ENCODE measurements at regions not wholly inside any gene's neighbourhood (a gene's known extent, or its start where the extent isn't known, plus 50 kb on each side); places are given as distances from the start of the nearest gene placed in this dataset.

DNA sequence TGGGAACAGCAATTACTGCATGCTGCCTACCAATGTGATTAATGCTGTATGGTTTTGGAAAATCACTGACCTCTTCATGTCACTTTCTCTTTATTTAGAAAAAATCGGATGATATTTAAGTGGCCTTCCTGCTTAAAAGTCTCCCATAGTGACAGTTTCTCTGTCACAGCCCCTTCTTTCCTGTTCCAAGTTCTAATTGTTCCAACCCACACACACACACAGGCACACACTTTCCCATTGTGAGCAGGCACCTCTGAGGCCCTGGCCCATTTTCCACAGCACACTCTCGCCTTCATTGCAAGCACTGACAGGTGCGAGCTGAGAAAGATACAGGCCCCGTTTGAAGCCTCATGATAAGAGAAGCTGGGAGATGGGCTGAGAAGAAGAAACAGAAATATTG, 505.9 kb downstream of the HS3ST4 start:
- no peak for TF ChIP-seq EZH2 (IDR thresholded peaks at IDR 0.05; ENCODE audit: low read length)
- TF ChIP-seq, protein P1, sequence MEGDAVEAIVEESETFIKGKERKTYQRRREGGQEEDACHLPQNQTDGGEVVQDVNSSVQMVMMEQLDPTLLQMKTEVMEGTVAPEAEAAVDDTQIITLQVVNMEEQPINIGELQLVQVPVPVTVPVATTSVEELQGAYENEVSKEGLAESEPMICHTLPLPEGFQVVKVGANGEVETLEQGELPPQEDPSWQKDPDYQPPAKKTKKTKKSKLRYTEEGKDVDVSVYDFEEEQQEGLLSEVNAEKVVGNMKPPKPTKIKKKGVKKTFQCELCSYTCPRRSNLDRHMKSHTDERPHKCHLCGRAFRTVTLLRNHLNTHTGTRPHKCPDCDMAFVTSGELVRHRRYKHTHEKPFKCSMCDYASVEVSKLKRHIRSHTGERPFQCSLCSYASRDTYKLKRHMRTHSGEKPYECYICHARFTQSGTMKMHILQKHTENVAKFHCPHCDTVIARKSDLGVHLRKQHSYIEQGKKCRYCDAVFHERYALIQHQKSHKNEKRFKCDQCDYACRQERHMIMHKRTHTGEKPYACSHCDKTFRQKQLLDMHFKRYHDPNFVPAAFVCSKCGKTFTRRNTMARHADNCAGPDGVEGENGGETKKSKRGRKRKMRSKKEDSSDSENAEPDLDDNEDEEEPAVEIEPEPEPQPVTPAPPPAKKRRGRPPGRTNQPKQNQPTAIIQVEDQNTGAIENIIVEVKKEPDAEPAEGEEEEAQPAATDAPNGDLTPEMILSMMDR (optimal IDR thresholded peaks at IDR 0.05 in 1 of 3, IDR thresholded peaks at IDR 0.05 in 1 of 3, conservative IDR thresholded peaks at IDR 0.05 in 1 of 3; ENCODE audit: extremely low read depth in 1 of 3, insufficient read depth in 2 of 3, low read length in 3 of 3): no peak
